PC-9 (cell line): ENCODE measurements at regions not wholly inside any gene's neighbourhood (a gene's known extent, or its start where the extent isn't known, plus 50 kb on each side); places are given as distances from the start of the nearest gene placed in this dataset.

ENCODE experiments used
- EZH2 ChIP-seq: fragments of 200-600 bp; sonication (generic); IDR thresholded peaks from 2 replicates; pipeline ENCODE4 v1.8.0; 2017; ENCODE audit warnings: antibody characterized with exemption, low read depth
- TF ChIP-seq, protein P1 (sequence below): fragments of 200-600 bp; sonication (generic); conservative IDR thresholded peaks from 2 replicates; pipeline ENCODE4 v1.6.1; 2017; ENCODE audit warnings: mixed run types, antibody characterized with exemption, mild to moderate bottlenecking, moderate library complexity

- TF ChIP-seq, protein P1, sequence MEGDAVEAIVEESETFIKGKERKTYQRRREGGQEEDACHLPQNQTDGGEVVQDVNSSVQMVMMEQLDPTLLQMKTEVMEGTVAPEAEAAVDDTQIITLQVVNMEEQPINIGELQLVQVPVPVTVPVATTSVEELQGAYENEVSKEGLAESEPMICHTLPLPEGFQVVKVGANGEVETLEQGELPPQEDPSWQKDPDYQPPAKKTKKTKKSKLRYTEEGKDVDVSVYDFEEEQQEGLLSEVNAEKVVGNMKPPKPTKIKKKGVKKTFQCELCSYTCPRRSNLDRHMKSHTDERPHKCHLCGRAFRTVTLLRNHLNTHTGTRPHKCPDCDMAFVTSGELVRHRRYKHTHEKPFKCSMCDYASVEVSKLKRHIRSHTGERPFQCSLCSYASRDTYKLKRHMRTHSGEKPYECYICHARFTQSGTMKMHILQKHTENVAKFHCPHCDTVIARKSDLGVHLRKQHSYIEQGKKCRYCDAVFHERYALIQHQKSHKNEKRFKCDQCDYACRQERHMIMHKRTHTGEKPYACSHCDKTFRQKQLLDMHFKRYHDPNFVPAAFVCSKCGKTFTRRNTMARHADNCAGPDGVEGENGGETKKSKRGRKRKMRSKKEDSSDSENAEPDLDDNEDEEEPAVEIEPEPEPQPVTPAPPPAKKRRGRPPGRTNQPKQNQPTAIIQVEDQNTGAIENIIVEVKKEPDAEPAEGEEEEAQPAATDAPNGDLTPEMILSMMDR: no peak
- TF ChIP-seq EZH2: no peak
These were observed 80.2 kb upstream of the NEUROD1 start for GRCh38 chr2:181760521-181760920.
